Head of caudate nucleus (tissue), 42 donors: ENCODE measurements at regions not wholly inside any gene's neighbourhood (a gene's known extent, or its start where the extent isn't known, plus 50 kb on each side); places are given as distances from the start of the nearest gene placed in this dataset.
A peak's percentile ranks its signal among the peaks of the same experiment; 100 is the strongest.
"Not testable (repeated sequence)": the region's sequence is repeated elsewhere in the genome, so short reads cannot be mapped to it uniquely, and the experiment has no call there.

Experiments used
- DNase-seq, 42 donors: peaks; one replicate each; pipeline versions ENCODE4 v3.0.0 to v3.0.0-alpha.2; 2020 to 2021; ENCODE audit warnings: mixed read lengths in 7 of 42
- intact Hi-C: fragments of 100-400 bp; cut with DNase I; formaldehyde crosslinking; loops from one replicate; pipeline ENCODE4 v1.15.0; 2022

- intact Hi-C loops = no loop called here
- no peak for DNase-seq
These were observed 68.3 kb downstream of the DYRK2 start for GRCh38 chr12:67716817-67717216.

DNA sequence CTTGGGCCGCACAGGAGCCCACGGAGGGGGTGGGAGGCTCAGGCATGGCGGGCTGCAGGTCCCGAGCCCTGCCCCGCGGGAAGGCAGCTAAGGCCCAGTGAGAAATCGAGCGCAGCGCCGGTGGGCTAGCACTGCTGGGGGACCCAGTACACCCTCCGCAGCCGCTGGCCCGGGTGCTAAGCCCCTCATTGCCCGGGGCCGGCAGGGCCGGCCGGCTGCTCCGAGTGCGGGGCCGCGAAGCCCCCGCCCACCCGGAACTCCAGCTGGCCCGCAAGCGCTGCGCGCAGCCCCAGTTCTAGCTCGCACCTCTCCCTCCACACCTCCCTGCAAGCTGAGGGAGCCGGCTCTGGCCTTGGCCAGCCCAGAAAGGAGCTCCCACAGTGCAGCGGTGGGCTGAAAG is 70.8 kb downstream of the DYRK2 start:
- intact Hi-C loops, DNase-seq: not testable (repeated sequence)

- intact Hi-C loops = no loop called here
- peak in 1 of 42 donors; percentile 3 for DNase-seq
These were observed 71.9 kb downstream of the DYRK2 start for GRCh38 chr12:67720351-67720856.

DNA sequence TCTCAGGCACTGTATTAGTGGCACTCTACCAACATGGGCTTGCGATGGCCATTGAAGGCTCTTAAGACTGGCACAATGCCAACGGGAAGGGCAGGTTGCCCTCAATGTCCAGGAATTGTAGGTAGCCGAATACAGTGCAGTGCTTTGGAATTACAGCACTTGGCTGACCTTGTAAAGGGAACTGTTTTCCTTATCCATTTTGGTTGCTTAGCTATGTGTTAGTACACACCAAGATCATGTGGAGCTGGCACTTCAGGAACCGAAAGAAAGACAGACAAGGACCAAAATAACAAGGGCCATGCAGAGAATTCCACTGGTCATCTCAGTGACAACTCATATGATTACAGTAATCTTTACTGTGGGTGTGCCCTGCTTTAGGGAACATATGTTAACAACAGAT is 72.7 kb downstream of the DYRK2 start:
- DNase-seq = peak in 1 of 42 donors; percentile 7
- intact Hi-C loops = no loop called here

- intact Hi-C loops = no loop called here
- no peak for DNase-seq
These were observed 73.8 kb downstream of the DYRK2 start for GRCh38 chr12:67722296-67722695.

GRCh38 chr12:67726868-67727267 is 78.3 kb downstream of the DYRK2 start:
- intact Hi-C loops = no loop called here
- no peak for DNase-seq

- intact Hi-C loops = no loop called here
These were observed 79.4 kb downstream of the DYRK2 start for GRCh38 chr12:67727702-67728666.

DNA sequence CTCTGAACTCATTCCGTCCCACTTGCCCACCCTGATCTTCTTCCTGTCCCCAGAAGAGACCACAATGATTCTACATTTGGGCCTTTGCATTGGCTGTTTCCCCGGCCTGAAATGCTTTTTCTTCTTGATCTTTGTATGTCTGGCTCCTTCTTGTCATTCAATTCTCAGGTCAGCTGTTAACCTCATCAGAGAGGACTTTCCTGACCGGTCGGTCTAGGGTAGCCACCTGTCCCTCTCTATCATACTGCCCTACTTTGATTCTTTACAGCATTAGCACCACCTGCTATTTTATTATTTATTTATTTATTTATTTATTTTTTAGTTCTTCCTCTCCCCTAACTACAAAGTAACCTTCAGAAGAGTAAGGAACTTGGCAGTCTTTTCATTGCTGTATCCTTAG is 84.3 kb downstream of the DYRK2 start:
- no peak for DNase-seq
- intact Hi-C loops = no loop called here

More at GRCh38 chr12:67727702-67728666, 79.4 kb downstream of the DYRK2 start:
- no peak for DNase-seq

DNA sequence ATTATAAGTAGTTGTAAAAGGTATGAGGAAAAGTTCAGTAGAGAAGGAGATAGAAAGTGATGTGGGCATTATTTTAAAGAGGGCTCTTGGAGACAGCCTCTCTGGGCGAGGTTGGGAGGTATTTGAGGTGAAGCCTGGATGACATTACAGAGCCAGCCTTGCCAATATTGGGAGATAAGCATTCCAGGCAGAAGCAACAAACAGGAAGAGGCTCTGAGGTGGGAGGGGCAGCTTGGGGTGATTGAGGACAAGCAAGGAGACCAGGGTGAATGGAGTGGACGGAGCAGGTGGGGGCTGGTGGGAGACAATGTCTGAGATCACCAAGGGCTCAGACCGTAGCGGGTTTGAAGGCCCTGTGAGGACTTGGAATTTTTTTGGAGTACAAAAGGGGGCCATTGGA is 87.3 kb downstream of the DYRK2 start:
- no peak for DNase-seq
- intact Hi-C loops = no loop called here

DNA sequence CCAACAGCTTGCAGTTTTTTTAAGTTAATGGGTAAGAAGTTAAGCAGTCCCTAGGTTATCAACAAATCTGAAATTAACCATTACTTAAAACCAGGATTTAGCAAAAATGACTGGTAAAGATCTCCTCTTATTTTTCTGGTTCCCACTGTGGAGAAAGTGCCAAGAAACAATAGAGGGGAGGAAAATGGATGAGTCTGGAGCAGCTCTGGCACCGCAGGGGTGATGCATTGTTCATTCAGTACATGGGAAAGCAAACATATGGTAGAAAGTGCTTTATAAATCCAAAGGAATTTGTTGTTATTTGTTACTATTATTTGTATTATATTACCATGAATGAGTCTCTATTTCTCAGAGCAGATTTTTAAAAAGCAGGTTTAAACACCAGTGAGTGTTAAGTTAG is 92.2 kb downstream of the DYRK2 start:
- DNase-seq = no peak
- intact Hi-C loops = no loop called here

DNA sequence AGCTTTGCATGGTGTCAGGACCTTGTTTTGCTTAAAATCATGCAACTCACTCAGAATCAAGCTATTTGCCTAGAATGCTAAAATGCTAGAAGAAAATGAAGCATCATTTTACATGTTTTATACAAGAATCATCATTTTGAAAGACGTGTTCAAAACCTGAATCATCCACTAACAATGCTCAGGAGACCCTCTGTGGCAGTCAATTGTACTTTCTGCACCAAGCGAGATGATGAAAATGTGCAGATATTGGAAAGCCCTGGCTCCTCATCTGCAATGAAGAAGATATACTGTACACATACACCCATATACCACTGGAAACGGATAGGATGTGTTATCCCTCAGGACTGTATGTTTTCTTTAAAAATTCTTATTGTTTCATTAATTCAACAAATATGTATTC is 92.7 kb downstream of the DYRK2 start:
- no peak for DNase-seq
- intact Hi-C loops = no loop called here

GRCh38 chr12:67742461-67742860 is 93.9 kb downstream of the DYRK2 start:
- no peak for DNase-seq
- intact Hi-C loops = no loop called here

DNA sequence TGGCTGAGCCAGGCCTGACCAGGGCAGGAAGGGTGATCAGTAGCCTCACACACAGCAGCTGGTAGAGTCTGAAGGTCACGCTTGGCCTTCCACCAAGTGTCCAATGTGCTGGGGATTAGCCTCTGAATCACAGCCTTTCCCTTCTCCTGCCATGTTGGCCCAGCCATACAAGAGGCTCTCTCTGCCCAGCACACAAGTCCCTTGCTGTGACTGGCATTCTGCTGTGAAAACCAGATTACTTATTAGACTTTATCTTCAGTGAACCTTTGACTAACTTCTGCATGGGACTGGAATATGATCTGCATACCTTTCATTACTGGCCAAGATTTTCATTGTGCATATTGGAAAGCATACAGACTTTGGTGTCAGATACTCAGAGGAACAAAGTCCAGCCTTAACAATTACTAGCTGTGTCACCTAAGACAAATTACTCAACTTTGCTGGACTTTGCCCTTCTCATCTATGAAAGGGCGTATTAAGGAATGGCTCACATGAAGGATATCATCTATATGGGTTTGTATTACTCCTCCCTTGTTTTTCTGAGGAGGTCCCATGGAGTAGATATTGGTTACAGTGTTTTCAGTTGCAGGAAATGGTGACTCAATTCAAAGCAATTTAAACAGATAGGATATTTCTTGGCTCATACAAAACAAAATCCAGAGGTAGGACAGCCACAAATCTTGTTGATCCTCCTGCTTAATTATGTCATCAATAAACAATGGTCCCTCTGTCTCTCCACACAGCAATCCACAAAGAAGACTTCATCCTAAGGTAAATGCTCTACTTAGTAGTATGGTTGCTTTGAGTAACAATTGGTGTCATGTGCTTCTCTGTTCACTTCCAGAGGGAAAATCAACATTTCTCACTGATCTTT is 99.6 kb downstream of the DYRK2 start:
- intact Hi-C loops = no loop called here
- DNase-seq = no peak

DNA sequence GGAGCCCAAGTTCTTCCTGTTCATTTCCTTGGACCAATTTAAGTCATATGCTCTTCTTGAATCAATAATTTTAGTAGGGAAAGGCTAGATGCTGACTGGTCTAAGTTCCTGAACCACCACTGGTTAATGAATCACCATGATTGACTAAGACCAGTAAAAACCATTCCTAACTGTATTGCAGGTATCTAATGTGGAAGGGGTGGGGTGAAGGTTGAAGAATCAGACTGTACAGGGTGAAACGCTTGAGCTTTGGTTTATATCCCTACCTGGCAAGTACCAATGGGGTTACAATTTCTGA is 100.1 kb downstream of the DYRK2 start:
- intact Hi-C loops = no loop called here
- no peak for DNase-seq

GRCh38 chr12:67750513-67751183 is 102.1 kb downstream of the DYRK2 start:
- DNase-seq = no peak
- intact Hi-C loops = no loop called here

- DNase-seq = no peak
- intact Hi-C loops = no loop called here
These were observed 102.9 kb downstream of the DYRK2 start for GRCh38 chr12:67751381-67751928.

- DNase-seq = no peak
- intact Hi-C loops = no loop called here
These were observed 103.7 kb downstream of the DYRK2 start for GRCh38 chr12:67752226-67752732.

- intact Hi-C loops = no loop called here
- DNase-seq = no peak
These were observed 106.6 kb downstream of the DYRK2 start for GRCh38 chr12:67754933-67755697.
